Colonic mucosa (tissue), 4 donors: ENCODE measurements at regions not wholly inside any gene's neighbourhood (a gene's known extent, or its start where the extent isn't known, plus 50 kb on each side); places are given as distances from the start of the nearest gene placed in this dataset.

ENCODE experiments used
- DNase-seq: peaks from one replicate; pipeline ENCODE4 v3.0.0-alpha.2; 2020
- H3K27ac ChIP-seq: fragments of 200-600 bp; one replicate; pipeline ENCODE4 v1.8.0; 2021
- H3K27me3 ChIP-seq: fragments of 200-600 bp; one replicate; pipeline ENCODE4 v1.8.0; 2021
- H3K36me3 ChIP-seq: fragments of 200-600 bp; one replicate; pipeline ENCODE4 v1.8.0; 2021
- H3K4me1 ChIP-seq: fragments of 200-600 bp; one replicate; pipeline ENCODE4 v1.8.0; 2021; ENCODE audit warnings: mild to moderate bottlenecking
- H3K4me3 ChIP-seq: fragments of 200-600 bp; one replicate; pipeline ENCODE4 v1.8.0; 2021
- H3K9ac ChIP-seq, 2 donors: one replicate each; pipeline ENCODE4 v1.7.0; 2013; ENCODE audit warnings: control low read depth in 2 of 2, low read depth in 2 of 2, low read length in 2 of 2
- H3K9me3 ChIP-seq: fragments of 200-600 bp; one replicate; pipeline ENCODE4 v1.8.0; 2021
- CTCF ChIP-seq: fragments of 200-600 bp; IDR thresholded peaks from one replicate; pipeline ENCODE4 v1.8.0; 2022; ENCODE audit warnings: antibody characterized with exemption, mild to moderate bottlenecking
- intact Hi-C: fragments of 100-400 bp; cut with DNase I; formaldehyde crosslinking; loops from one replicate; pipeline ENCODE4 v1.14.1; 2022
- donor health status: healthy.
- donor health status: DM: no; HTN: no; CAD: no.
- donor health status: DM: no; HTN: no; CAD: no.

- Histone ChIP-seq H3K27me3 (no peaks in the 10 kb centered on the region), H3K9ac (no peak overlapping the region), H3K9me3 (no peaks in the 10 kb centered on the region), H3K36me3 (no peaks in the 10 kb centered on the region), H3K27ac (no peak overlapping the region), H3K4me1 (no peaks in the 10 kb centered on the region), H3K4me3 (no peak overlapping the region)
- intact Hi-C loops = no loop called here
- no peak for TF ChIP-seq CTCF
- DNase-seq = no peak
Measured at GRCh38 chr4:177052211-177052934, 257.3 kb upstream of the NEIL3 start.

GRCh38 chr4:177057186-177057585 is 252.5 kb upstream of the NEIL3 start:
- Histone ChIP-seq H3K4me3 (no peak overlapping the region), H3K36me3 (no peaks in the 10 kb centered on the region), H3K27ac (no peak overlapping the region), H3K9ac (no peak overlapping the region), H3K27me3 (no peaks in the 10 kb centered on the region), H3K4me1 (no peaks in the 10 kb centered on the region), H3K9me3 (no peaks in the 10 kb centered on the region)
- no peak for DNase-seq
- intact Hi-C loops = no loop called here
- no peak for TF ChIP-seq CTCF

- no peak overlapping the region for H3K27ac ChIP-seq
- no peaks in the 10 kb centered on the region for H3K27me3 ChIP-seq
- H3K9ac ChIP-seq = no peak overlapping the region
- no peaks in the 10 kb centered on the region for H3K9me3 ChIP-seq
- TF ChIP-seq CTCF = no peak
- H3K36me3 ChIP-seq = no peaks in the 10 kb centered on the region
- intact Hi-C loops = no loop called here
- H3K4me1 ChIP-seq = no peaks in the 10 kb centered on the region
- H3K4me3 ChIP-seq = no peak overlapping the region
- no peak for DNase-seq
Measured at GRCh38 chr4:177064116-177064515, 245.6 kb upstream of the NEIL3 start.

- no peak overlapping the region for H3K9ac ChIP-seq
- no peak for DNase-seq
- no peak overlapping the region for H3K27ac ChIP-seq
- no peak for TF ChIP-seq CTCF
- H3K4me3 ChIP-seq = no peak overlapping the region
- intact Hi-C loops = no loop called here
- H3K9me3 ChIP-seq = no peaks in the 10 kb centered on the region
- no peaks in the 10 kb centered on the region for H3K4me1 ChIP-seq
- no peaks in the 10 kb centered on the region for H3K27me3 ChIP-seq
- H3K36me3 ChIP-seq = no peaks in the 10 kb centered on the region
Measured at GRCh38 chr4:177064729-177065394, 244.8 kb upstream of the NEIL3 start.

- intact Hi-C loops = no loop called here
Measured at GRCh38 chr4:177066746-177067145, 242.9 kb upstream of the NEIL3 start.

More at GRCh38 chr4:177066746-177067145, 242.9 kb upstream of the NEIL3 start:
- Histone ChIP-seq H3K4me1 (no peaks in the 10 kb centered on the region), H3K9ac (no peak overlapping the region), H3K27me3 (no peaks in the 10 kb centered on the region), H3K27ac (no peak overlapping the region), H3K9me3 (no peaks in the 10 kb centered on the region), H3K36me3 (no peaks in the 10 kb centered on the region), H3K4me3 (no peak overlapping the region)
- no peak for DNase-seq
- no peak for TF ChIP-seq CTCF
